Mucosa of descending colon (tissue), 3 donors: ENCODE measurements at regions not wholly inside any gene's neighbourhood (a gene's known extent, or its start where the extent isn't known, plus 50 kb on each side); places are given as distances from the start of the nearest gene placed in this dataset.

ENCODE experiments used
- ATAC-seq: fragments of 200-7000 bp; cut with Tn5 transposase; one replicate; pipeline ENCODE4 v1.9.1; 2020; ENCODE audit warnings: mild to moderate bottlenecking, moderate library complexity
- DNase-seq, 3 donors: peaks; one replicate each; pipeline ENCODE4 v3.0.0-alpha.2; 2020
- H3K36me3 ChIP-seq: fragments of 200-600 bp; one replicate; pipeline ENCODE4 v1.8.0; 2021; ENCODE audit warnings: low read depth, mild to moderate bottlenecking
- H3K4me1 ChIP-seq: fragments of 200-600 bp; one replicate; pipeline ENCODE4 v1.8.0; 2021; ENCODE audit warnings: low read depth, mild to moderate bottlenecking
- H3K4me3 ChIP-seq: fragments of 200-600 bp; one replicate; pipeline ENCODE4 v1.8.0; 2021; ENCODE audit warnings: mild to moderate bottlenecking
- H3K9me3 ChIP-seq: fragments of 200-600 bp; one replicate; pipeline ENCODE4 v1.8.0; 2021; ENCODE audit warnings: mild to moderate bottlenecking
- intact Hi-C, 2 donors: fragments of 100-400 bp; cut with DNase I in 1 of 2; cut with micrococcal nuclease in 1 of 2; formaldehyde crosslinking; loops; one replicate each; pipeline versions ENCODE4 v1.11.0 to v1.11.1; 2022; cut with DNase I, micrococcal nuclease
- TF ChIP-seq, protein P1 (sequence below): fragments of 200-600 bp; IDR thresholded peaks from one replicate; pipeline ENCODE4 v1.8.0; 2022; ENCODE audit warnings: antibody characterized with exemption, mild to moderate bottlenecking
- donor health status: DM: no; HTN: no; CAD: no; lungs with moderate emphysema.
- donor health status: DM: no; HTN: no; CAD: no.
- donor health status: DM: no; HTN: yes; CAD: no.

DNA sequence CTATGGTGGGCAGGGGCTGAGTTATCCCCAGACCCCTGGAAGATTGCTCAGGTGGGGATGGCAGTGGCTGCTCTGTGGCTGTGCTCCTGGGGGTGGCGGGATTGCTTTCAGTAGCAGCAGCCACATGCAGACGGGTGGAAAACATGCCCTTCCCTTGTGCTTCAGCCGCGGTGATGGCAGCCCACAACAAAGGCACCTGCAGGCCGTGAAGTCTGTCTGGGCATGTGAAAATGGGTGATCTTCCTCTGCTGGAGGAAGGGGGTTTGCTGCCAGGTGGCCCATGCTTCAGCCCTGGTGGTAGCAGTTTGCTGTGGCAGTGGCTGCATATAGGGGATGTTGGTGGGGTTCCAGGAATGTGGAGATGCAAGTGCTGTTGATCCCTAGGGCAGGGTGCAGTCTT is 326.2 kb upstream of the RGS6 start:
- ATAC-seq (no peak), DNase-seq (no peak)
- intact Hi-C loops: no loop called here
- Histone ChIP-seq H3K36me3 (no peaks in the 10 kb centered on the region), H3K9me3 (peaks cover 2% of the 10 kb centered on the region), H3K4me3 (no peak overlapping the region), H3K4me1 (no peaks in the 10 kb centered on the region)
- TF ChIP-seq, protein P1, sequence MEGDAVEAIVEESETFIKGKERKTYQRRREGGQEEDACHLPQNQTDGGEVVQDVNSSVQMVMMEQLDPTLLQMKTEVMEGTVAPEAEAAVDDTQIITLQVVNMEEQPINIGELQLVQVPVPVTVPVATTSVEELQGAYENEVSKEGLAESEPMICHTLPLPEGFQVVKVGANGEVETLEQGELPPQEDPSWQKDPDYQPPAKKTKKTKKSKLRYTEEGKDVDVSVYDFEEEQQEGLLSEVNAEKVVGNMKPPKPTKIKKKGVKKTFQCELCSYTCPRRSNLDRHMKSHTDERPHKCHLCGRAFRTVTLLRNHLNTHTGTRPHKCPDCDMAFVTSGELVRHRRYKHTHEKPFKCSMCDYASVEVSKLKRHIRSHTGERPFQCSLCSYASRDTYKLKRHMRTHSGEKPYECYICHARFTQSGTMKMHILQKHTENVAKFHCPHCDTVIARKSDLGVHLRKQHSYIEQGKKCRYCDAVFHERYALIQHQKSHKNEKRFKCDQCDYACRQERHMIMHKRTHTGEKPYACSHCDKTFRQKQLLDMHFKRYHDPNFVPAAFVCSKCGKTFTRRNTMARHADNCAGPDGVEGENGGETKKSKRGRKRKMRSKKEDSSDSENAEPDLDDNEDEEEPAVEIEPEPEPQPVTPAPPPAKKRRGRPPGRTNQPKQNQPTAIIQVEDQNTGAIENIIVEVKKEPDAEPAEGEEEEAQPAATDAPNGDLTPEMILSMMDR: no peak

DNA sequence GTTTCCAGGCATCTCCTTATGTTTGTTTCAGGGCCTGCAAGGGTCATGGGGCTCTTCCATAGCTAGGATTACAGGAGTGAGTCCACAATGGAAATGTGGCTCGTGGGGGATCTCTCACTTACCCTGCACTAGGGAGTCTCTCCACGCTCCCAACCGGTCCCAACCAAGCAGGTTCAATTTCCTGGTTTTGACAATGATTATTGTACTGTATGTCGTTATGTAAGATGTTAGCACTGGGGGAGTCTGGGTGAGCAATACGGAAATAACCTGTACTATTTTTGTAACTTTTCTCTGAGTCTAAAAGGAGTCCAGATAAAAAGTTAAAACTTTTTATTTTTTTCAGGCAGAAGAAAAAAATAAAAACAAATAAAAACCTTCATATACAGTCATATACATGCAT is 325.7 kb upstream of the RGS6 start:
- Histone ChIP-seq H3K9me3 (no peaks in the 10 kb centered on the region), H3K4me1 (no peaks in the 10 kb centered on the region), H3K36me3 (no peaks in the 10 kb centered on the region), H3K4me3 (no peak overlapping the region)
- intact Hi-C loops: no loop called here
- ATAC-seq (peak; percentile 25), DNase-seq (no peak)
- TF ChIP-seq, protein P1: no peak

DNA sequence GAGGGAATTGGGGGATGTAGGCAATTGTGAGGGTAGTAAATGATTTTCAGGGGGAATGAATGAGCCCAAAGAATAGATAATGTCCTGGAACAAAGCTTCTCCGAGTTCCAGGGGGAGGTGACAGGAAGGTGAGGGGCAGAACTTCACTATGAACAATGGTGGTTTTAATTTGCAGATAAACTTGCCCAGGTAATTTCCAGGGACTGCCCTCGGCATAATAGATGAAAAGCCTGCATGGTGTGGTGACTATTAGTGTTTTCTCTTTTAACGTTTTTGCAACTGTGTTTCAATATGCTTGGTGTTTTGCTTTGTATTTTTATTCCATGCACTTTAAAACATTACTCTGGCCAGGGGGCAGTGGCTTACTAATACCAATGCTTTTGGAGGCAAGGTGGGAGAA is 325.2 kb upstream of the RGS6 start:
- Histone ChIP-seq H3K4me1 (no peaks in the 10 kb centered on the region), H3K4me3 (no peak overlapping the region), H3K9me3 (no peaks in the 10 kb centered on the region), H3K36me3 (no peaks in the 10 kb centered on the region)
- DNase-seq: no peak
- ATAC-seq: no peak
- intact Hi-C loops: no loop called here
- TF ChIP-seq, protein P1: no peak

DNA sequence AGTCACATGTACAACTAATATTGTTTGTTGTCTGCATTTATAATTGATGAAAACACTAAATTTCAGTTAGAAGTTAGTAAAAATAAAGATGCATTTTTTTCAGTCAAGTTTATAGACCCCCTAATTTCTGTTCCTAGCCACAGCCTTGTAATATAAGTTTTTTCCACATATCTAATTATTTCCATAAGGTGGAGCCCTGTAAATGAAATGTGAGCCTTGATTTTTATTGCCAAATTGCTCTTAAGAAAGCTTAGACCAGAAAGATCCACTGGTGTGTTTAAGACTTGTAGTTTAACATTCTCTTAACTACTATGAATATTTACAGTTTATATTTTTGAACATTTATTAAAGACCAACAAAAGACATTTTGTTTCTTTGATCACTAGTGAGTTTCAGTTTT is 322.1 kb upstream of the RGS6 start:
- intact Hi-C loops: no loop called here
- Histone ChIP-seq H3K36me3 (no peaks in the 10 kb centered on the region), H3K9me3 (no peaks in the 10 kb centered on the region), H3K4me1 (no peaks in the 10 kb centered on the region), H3K4me3 (no peak overlapping the region)
- TF ChIP-seq, protein P1: no peak
- no peak for ATAC-seq
- DNase-seq: no peak

DNA sequence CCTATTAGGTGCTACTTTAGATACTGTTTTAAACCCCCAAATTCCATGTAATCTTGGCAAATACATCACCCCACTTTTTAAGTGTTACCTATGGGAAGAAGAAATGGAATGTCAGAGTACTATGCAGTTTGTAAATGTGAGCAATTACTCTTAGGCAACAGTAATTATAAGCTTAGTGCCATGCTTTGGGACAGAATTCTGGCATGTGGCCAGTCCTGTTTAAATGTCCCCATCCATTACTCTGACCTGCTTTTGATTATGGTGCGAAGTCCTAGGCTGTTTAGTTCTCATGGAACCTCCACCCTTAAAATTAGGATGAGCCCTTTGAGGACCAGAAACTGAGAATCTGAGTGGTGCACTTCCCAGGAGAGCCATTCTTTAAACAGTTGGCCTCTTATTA is 321.4 kb upstream of the RGS6 start:
- TF ChIP-seq, protein P1: no peak

DNA sequence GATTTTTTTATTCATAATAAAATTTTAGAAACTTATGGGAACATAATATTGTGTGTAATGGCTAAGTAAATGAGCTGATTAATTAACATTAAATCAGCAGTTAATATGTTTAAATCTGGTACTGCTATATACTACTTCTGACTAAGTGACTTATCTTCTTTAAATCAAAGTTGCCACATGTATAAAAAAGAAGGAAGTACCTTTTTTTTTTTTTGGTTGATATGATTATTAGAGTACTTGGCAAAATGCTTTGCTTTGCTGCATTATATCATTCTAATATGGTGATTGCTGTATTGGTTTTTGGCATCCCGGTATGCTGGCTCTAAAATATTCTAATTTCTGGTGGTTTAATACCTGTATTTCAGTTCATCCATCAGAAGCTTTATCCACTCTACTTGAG is 319.1 kb upstream of the RGS6 start:
- Histone ChIP-seq H3K4me3 (no peak overlapping the region), H3K36me3 (no peaks in the 10 kb centered on the region), H3K4me1 (no peaks in the 10 kb centered on the region), H3K9me3 (no peaks in the 10 kb centered on the region)
- intact Hi-C loops: no loop called here
- TF ChIP-seq, protein P1: no peak
- DNase-seq (no peak), ATAC-seq (no peak)

More for the DNA sequence above, 321.4 kb upstream of the RGS6 start:
- intact Hi-C loops: no loop called here
- H3K4me1 ChIP-seq: no peaks in the 10 kb centered on the region
- DNase-seq: peak in 1 of 3 donors; percentile 12
- H3K9me3 ChIP-seq: no peaks in the 10 kb centered on the region
- no peak overlapping the region for H3K4me3 ChIP-seq
- H3K36me3 ChIP-seq: no peaks in the 10 kb centered on the region
- ATAC-seq: peak; percentile 30
